ENCODE measurements at regions not wholly inside any gene's neighbourhood (a gene's known extent, or its start where the extent isn't known, plus 50 kb on each side); places are given as distances from the start of the nearest gene placed in this dataset.

GRCh38 chr21:19224090-19224489, 820.5 kb upstream of the TMPRSS15 start:
- no peak for TF ChIP-seq CTCF (IDR thresholded peaks at IDR 0.05; ENCODE audit: extremely low read depth in 1 of 2, insufficient read depth in 1 of 2, low read depth in 1 of 2, low read length in 2 of 2)
- TF ChIP-seq POLR2A (IDR thresholded peaks at IDR 0.05; ENCODE audit: low read depth, low read length) = no peak
- TF ChIP-seq EZH2 (IDR thresholded peaks at IDR 0.05; ENCODE audit: borderline replicate concordance, low read depth, low read length, severe bottlenecking) = no peak
- TF ChIP-seq MYC (IDR thresholded peaks at IDR 0.05; ENCODE audit: low read depth, low read length) = no peak

Measured in endothelial cell of umbilical vein (primary cell).